Colonic mucosa (tissue), 4 donors: ENCODE measurements at regions not wholly inside any gene's neighbourhood (a gene's known extent, or its start where the extent isn't known, plus 50 kb on each side); places are given as distances from the start of the nearest gene placed in this dataset.

Experiments used
- DNase-seq: peaks from one replicate; pipeline ENCODE4 v3.0.0-alpha.2; 2020
- H3K27ac ChIP-seq: fragments of 200-600 bp; one replicate; pipeline ENCODE4 v1.8.0; 2021
- H3K27me3 ChIP-seq: fragments of 200-600 bp; one replicate; pipeline ENCODE4 v1.8.0; 2021
- H3K36me3 ChIP-seq: fragments of 200-600 bp; one replicate; pipeline ENCODE4 v1.8.0; 2021
- H3K4me1 ChIP-seq: fragments of 200-600 bp; one replicate; pipeline ENCODE4 v1.8.0; 2021; ENCODE audit warnings: mild to moderate bottlenecking
- H3K4me3 ChIP-seq: fragments of 200-600 bp; one replicate; pipeline ENCODE4 v1.8.0; 2021
- H3K9ac ChIP-seq, 2 donors: one replicate each; pipeline ENCODE4 v1.7.0; 2013; ENCODE audit warnings: control low read depth in 2 of 2, low read depth in 2 of 2, low read length in 2 of 2
- H3K9me3 ChIP-seq: fragments of 200-600 bp; one replicate; pipeline ENCODE4 v1.8.0; 2021
- intact Hi-C: fragments of 100-400 bp; cut with DNase I; formaldehyde crosslinking; loops from one replicate; pipeline ENCODE4 v1.14.1; 2022
- TF ChIP-seq, protein P1 (sequence below): fragments of 200-600 bp; IDR thresholded peaks from one replicate; pipeline ENCODE4 v1.8.0; 2022; ENCODE audit warnings: antibody characterized with exemption, mild to moderate bottlenecking
- donor health status: healthy.
- donor health status: DM: no; HTN: no; CAD: no.
- donor health status: DM: no; HTN: no; CAD: no.

DNA sequence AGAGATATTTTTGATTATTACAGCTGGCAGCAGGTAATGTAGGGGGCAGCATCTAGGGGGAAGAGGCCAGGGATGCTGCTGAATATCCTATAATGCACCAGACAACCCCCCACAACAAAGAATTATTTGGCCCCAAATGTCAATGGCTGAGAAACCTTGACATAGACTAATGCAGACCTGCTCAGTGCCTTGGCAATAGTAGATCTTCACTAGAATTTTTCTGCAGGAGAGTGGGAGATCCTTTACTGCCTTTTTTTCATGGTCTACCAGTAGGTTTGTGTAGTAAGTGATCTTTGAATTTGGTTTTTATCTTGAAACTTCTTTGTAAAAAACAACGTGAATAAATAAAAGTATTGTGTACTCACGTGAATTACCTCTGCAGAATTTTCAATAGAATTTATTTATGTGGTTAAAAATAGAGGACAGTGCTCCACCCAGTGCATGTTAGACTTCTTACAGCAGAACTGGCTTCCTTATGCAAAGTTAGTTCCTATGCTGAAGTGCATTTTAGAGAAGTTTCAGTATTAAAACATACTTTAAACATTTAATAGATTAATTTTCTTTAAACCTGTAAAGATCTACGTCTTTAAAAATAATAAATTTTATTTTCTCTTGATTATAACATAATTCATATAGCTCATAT, 199.6 kb upstream of the HDAC9 start:
- H3K27me3 ChIP-seq = no peaks in the 10 kb centered on the region
- no peak overlapping the region for H3K4me3 ChIP-seq
- no peaks in the 10 kb centered on the region for H3K4me1 ChIP-seq
- TF ChIP-seq, protein P1, sequence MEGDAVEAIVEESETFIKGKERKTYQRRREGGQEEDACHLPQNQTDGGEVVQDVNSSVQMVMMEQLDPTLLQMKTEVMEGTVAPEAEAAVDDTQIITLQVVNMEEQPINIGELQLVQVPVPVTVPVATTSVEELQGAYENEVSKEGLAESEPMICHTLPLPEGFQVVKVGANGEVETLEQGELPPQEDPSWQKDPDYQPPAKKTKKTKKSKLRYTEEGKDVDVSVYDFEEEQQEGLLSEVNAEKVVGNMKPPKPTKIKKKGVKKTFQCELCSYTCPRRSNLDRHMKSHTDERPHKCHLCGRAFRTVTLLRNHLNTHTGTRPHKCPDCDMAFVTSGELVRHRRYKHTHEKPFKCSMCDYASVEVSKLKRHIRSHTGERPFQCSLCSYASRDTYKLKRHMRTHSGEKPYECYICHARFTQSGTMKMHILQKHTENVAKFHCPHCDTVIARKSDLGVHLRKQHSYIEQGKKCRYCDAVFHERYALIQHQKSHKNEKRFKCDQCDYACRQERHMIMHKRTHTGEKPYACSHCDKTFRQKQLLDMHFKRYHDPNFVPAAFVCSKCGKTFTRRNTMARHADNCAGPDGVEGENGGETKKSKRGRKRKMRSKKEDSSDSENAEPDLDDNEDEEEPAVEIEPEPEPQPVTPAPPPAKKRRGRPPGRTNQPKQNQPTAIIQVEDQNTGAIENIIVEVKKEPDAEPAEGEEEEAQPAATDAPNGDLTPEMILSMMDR = no peak
- no peaks in the 10 kb centered on the region for H3K9me3 ChIP-seq
- H3K36me3 ChIP-seq = no peaks in the 10 kb centered on the region
- no peak for DNase-seq
- intact Hi-C loops = no loop called here
- H3K27ac ChIP-seq = no peak overlapping the region
- no peak overlapping the region for H3K9ac ChIP-seq

DNA sequence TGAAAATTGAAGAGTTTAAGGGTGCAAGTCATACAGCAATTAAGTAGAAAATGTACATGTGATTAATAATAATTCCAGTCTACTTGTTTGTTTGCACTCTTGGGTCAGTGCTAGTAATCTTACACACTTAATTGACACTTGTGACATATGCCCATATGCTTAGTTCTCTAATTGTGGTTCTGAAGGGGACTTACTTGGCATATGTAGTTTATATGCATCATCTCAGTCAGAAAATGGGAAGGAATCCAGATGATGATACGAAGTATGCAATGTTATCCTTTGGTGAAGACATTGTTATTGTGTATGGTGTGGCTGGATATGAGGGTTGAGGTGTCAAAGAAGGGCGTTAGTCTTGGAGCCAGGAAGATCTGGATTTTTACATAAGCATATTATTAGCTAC, 193.5 kb upstream of the HDAC9 start:
- intact Hi-C loops = no loop called here
- no peaks in the 10 kb centered on the region for H3K4me1 ChIP-seq
- no peaks in the 10 kb centered on the region for H3K27me3 ChIP-seq
- no peak overlapping the region for H3K4me3 ChIP-seq
- no peaks in the 10 kb centered on the region for H3K9me3 ChIP-seq
- no peaks in the 10 kb centered on the region for H3K36me3 ChIP-seq
- TF ChIP-seq, protein P1 = no peak
- no peak overlapping the region for H3K27ac ChIP-seq
- no peak overlapping the region for H3K9ac ChIP-seq
- DNase-seq = no peak

DNA sequence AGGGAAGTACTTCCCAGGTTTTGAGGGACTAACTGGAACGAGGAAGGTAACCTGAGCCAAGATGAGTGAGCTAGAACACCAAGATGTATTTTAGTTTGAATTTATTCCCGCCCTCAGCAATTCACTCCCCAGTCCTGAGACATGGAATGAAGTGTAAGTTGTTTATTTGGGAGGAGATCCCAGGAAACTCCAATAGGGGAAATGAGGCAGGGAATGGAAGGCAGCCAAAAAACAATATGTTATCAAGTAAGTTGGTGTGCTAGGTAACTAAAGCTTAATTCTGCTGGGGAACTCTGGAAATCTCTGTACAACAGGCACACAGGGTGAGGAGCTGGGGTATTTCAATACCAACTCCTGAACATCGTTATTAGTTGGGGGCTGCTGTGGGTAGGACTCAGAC, 189.7 kb upstream of the HDAC9 start:
- no peak overlapping the region for H3K27ac ChIP-seq
- intact Hi-C loops = no loop called here
- TF ChIP-seq, protein P1 = no peak
- no peaks in the 10 kb centered on the region for H3K36me3 ChIP-seq
- no peaks in the 10 kb centered on the region for H3K9me3 ChIP-seq
- DNase-seq = no peak
- no peaks in the 10 kb centered on the region for H3K27me3 ChIP-seq
- H3K4me1 ChIP-seq = no peaks in the 10 kb centered on the region
- H3K9ac ChIP-seq = no peak overlapping the region
- no peak overlapping the region for H3K4me3 ChIP-seq

DNA sequence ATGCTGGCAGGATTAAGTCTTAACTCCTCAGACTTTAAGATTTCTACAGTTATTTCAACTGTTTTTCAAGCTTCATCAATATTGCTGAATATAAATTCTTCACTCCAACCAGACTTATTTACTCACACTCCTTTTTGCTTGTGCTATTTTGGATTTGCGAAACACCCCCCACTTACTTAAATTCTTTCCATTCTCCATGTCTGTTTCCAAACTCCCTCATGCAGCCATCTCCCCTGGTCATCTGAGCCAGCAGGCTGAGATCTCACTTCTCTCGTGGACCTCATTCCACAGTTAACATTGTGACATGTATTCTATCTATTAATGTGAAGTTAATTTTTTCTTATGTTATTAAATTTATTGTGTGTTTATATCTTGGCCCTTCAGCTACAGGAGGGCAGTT, 188.9 kb upstream of the HDAC9 start:
- Histone ChIP-seq H3K9ac (no peak overlapping the region), H3K4me3 (no peak overlapping the region), H3K27ac (no peak overlapping the region), H3K27me3 (no peaks in the 10 kb centered on the region), H3K4me1 (no peaks in the 10 kb centered on the region), H3K9me3 (no peaks in the 10 kb centered on the region), H3K36me3 (no peaks in the 10 kb centered on the region)
- intact Hi-C loops = no loop called here
- TF ChIP-seq, protein P1 = no peak
- no peak for DNase-seq

DNA sequence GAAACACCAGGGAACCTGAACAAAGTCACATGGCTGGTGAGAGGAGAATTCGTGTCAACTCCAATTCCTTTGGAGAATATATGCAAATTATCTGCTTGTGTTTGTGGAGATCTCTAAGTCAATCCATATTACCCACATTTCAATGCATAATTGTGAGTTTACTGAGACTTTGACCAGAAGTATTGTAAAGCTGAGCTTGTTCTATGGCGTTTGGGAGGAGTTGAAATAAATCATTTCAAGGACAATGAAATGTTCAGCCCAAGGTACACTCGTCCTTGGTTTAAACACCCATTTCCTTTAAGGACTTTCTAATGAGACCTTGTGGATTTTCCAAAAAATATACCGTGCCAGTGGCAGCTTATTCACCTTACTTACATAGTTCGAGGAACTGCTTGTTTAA, 186.6 kb upstream of the HDAC9 start:
- no peak overlapping the region for H3K9ac ChIP-seq
- peak overlapping the region; percentile 5 for H3K27ac ChIP-seq
- TF ChIP-seq, protein P1 = no peak
- intact Hi-C loops = no loop called here
- H3K9me3 ChIP-seq = no peaks in the 10 kb centered on the region
- DNase-seq = no peak
- no peaks in the 10 kb centered on the region for H3K4me1 ChIP-seq
- no peak overlapping the region for H3K4me3 ChIP-seq
- no peaks in the 10 kb centered on the region for H3K27me3 ChIP-seq
- no peaks in the 10 kb centered on the region for H3K36me3 ChIP-seq
